Sigmoid colon (tissue), 6 donors: ENCODE measurements at regions not wholly inside any gene's neighbourhood (a gene's known extent, or its start where the extent isn't known, plus 50 kb on each side); places are given as distances from the start of the nearest gene placed in this dataset.

ENCODE experiments used
- DNase-seq: peaks from one replicate; pipeline ENCODE4 v3.0.0-alpha.2; 2019
- H3K27ac ChIP-seq, 4 donors: fragments of 200-600 bp; sonication (generic); one replicate each; pipeline ENCODE4 v1.5.1; 2016 to 2019; ENCODE audit warnings: mild to moderate bottlenecking in 1 of 4
- H3K27me3 ChIP-seq, 3 donors: fragments of 200-600 bp; sonication (generic); one replicate each; pipeline ENCODE4 v1.5.1; 2019; ENCODE audit warnings: mild to moderate bottlenecking in 1 of 3
- H3K36me3 ChIP-seq, 4 donors: fragments of 200-600 bp; sonication (generic); one replicate each; pipeline ENCODE4 v1.5.1; 2016 to 2019
- H3K4me1 ChIP-seq, 4 donors: fragments of 200-600 bp; sonication (generic); one replicate each; pipeline ENCODE4 v1.5.1; 2017 to 2019
- H3K4me3 ChIP-seq, 4 donors: fragments of 200-600 bp; sonication (generic); one replicate each; pipeline ENCODE4 v1.5.1; 2017 to 2019; ENCODE audit warnings: mild to moderate bottlenecking in 2 of 4, moderate library complexity in 1 of 4
- H3K9me3 ChIP-seq, 4 donors: fragments of 200-600 bp in 3 of 4; sonication (generic) in 3 of 4; one replicate each; pipeline versions ENCODE4 v1.5.1 to v1.6.1; 2013 to 2019
- EP300 ChIP-seq, 4 donors: sonication (generic); formaldehyde crosslinking; IDR thresholded peaks; one replicate each; pipeline ENCODE4 v1.6.1; 2017; ENCODE audit warnings: antibody characterized with exemption in 4 of 4
- POLR2A ChIP-seq, 2 donors: fragments of 450-650 bp; IDR thresholded peaks; one replicate each; pipeline ENCODE4 v1.6.1; 2016; ENCODE audit warnings: antibody characterized with exemption in 2 of 2, mild to moderate bottlenecking in 2 of 2, moderate library complexity in 2 of 2
- POLR2AphosphoS5 ChIP-seq, 4 donors: sonication (generic); formaldehyde crosslinking; IDR thresholded peaks; one replicate each; pipeline ENCODE4 v1.6.1; 2017; ENCODE audit warnings: antibody characterized with exemption in 4 of 4
- WGBS, 2 donors: extraction: QIAGEN DNeasy Blood & Tissue Kit; methylation state at CpG; one replicate each; pipeline ENCODE4 v1.1.7; 2013; 5-methylcytosine and 5-hydroxymethylcytosine counted together
- intact Hi-C: fragments of 100-400 bp; cut with DNase I; formaldehyde crosslinking; loops from one replicate; pipeline ENCODE4 v1.15.1; 2023
- TF ChIP-seq, protein P1 (sequence below), 4 experiments: fragments of 450-650 bp in 3 of 4; fragments of 200-600 bp in 1 of 4; IDR thresholded peaks; one replicate each; pipeline ENCODE4 v1.5.1; 2016 to 2019; ENCODE audit warnings: antibody characterized with exemption in 4 of 4, mild to moderate bottlenecking in 3 of 4, moderate library complexity in 2 of 4
- donor health status: healthy with polysubstance abuse.
- donor health status: healthy.

DNA sequence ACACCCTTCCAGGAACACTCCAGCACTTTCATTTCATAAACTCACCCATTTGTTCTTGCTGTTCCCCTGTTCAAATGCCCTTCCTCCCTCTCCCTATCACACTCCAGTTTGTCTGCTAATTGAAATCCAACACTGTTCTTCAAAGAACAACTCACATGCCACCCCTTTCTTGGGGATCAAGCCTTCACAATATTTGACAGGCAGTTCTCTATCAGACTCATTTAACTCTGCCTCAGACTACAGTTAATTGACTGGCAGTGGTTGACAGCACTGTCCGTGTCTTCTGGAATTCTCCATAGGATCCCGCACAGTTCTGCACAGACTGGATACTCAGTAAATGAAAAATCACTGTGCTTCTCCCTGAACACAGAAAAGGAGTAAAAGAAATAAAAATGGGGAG, 87.8 kb downstream of the PMP22 start:
- Histone ChIP-seq H3K4me1 (no peaks in the 10 kb centered on the region), H3K27me3 (no peaks in the 10 kb centered on the region), H3K4me3 (no peak overlapping the region), H3K27ac (no peak overlapping the region), H3K9me3 (no peaks in the 10 kb centered on the region), H3K36me3 (no peaks in the 10 kb centered on the region)
- WGBS, 2 donors: 89 to 93% methylated on average over 2 of the region's 2 CpGs
- no peak for DNase-seq
- TF ChIP-seq POLR2AphosphoS5 (IDR thresholded peaks at IDR 0.05): no peak
- TF ChIP-seq EP300 (IDR thresholded peaks at IDR 0.05): no peak
- TF ChIP-seq, protein P1, sequence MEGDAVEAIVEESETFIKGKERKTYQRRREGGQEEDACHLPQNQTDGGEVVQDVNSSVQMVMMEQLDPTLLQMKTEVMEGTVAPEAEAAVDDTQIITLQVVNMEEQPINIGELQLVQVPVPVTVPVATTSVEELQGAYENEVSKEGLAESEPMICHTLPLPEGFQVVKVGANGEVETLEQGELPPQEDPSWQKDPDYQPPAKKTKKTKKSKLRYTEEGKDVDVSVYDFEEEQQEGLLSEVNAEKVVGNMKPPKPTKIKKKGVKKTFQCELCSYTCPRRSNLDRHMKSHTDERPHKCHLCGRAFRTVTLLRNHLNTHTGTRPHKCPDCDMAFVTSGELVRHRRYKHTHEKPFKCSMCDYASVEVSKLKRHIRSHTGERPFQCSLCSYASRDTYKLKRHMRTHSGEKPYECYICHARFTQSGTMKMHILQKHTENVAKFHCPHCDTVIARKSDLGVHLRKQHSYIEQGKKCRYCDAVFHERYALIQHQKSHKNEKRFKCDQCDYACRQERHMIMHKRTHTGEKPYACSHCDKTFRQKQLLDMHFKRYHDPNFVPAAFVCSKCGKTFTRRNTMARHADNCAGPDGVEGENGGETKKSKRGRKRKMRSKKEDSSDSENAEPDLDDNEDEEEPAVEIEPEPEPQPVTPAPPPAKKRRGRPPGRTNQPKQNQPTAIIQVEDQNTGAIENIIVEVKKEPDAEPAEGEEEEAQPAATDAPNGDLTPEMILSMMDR (IDR thresholded peaks at IDR 0.05): no peak
- TF ChIP-seq POLR2A (IDR thresholded peaks at IDR 0.05): no peak
- intact Hi-C loops: no loop called here

DNA sequence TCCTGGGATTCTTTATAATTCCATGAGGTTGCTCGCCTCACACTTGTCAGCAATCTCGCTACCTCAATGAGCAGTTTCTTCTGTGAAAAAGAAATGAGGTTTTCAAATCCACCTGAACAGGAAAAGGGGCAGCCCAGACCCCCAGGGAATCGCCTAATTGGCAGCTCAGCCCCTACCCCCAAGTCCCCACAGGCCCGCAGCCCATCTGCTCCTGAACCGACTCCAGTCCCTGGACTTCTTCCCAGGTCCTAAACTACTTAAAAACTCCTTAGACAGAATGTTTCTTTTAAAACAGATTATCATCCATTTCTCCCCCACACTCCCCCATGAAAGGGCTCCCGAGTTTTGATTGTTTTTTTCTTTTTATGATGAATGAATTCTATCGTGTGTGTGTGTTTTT, 89.8 kb downstream of the PMP22 start:
- H3K36me3 ChIP-seq: no peaks in the 10 kb centered on the region
- TF ChIP-seq POLR2A (IDR thresholded peaks at IDR 0.05) (no peak), POLR2AphosphoS5 (IDR thresholded peaks at IDR 0.05) (no peak), EP300 (IDR thresholded peaks at IDR 0.05) (no peak)
- TF ChIP-seq, protein P1 (IDR thresholded peaks at IDR 0.05): no peak
- H3K4me1 ChIP-seq: no peaks in the 10 kb centered on the region
- intact Hi-C loops: no loop called here
- WGBS, 2 donors: 58 to 76% methylated on average over 7 of the region's 7 CpGs
- H3K27ac ChIP-seq: no peak overlapping the region
- H3K4me3 ChIP-seq: no peak overlapping the region
- DNase-seq: no peak
- no peaks in the 10 kb centered on the region for H3K27me3 ChIP-seq
- no peaks in the 10 kb centered on the region for H3K9me3 ChIP-seq

DNA sequence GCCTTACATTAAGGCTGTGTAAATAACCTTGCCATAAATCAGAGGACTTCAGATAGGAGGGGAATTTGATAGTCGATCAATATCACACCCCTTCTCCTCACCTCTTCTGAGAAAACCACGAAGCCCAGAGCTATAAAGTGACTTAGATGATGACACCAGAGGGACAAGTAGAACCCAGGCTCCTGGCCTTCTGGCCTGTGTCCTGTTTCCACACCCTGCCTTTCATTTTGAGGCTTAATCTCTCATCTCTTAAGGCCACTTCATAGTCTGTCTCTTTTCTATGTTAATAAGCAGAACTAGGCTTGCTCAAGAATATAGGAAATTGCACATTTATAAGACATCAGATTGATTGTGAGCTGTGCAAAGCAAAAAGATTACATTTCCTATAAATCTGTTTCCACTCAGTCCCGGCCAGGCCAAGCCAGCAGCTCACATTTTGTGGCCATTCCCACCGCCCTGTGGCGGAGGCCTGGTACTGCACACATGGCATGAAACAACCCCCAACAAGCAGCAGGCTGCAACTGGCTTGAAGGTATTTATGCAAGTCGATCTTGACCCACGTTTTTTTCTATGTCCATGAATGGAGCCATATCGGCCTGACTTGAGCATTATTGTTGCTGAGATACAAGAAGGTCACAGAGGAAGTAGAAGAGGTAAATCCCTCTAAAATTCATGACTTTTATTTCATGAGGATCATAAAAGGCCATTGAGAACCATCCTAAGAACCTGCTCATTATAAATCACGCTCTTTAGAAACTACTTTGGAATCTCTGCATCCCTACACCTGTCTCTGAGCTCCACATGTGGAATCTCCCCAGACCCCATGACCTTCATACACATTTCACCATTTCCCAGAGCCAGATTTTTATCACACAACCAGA, 93.7 kb downstream of the PMP22 start:
- 17 to 25% methylated on average over 9 of the region's 9 CpGs for WGBS, 2 donors
- Histone ChIP-seq H3K4me3 (no peak overlapping the region), H3K27me3 (peaks cover 0 to 8% (median 0%) of the 10 kb centered on the region in 3 donors), H3K4me1 (no peaks in the 10 kb centered on the region), H3K27ac (no peak overlapping the region), H3K36me3 (no peaks in the 10 kb centered on the region), H3K9me3 (no peaks in the 10 kb centered on the region)
- DNase-seq: peak; percentile 68
- intact Hi-C loops: no loop called here
- TF ChIP-seq POLR2AphosphoS5 (IDR thresholded peaks at IDR 0.05) (no peak), EP300 (IDR thresholded peaks at IDR 0.05) (no peak), POLR2A (IDR thresholded peaks at IDR 0.05) (no peak)
- TF ChIP-seq, protein P1 (IDR thresholded peaks at IDR 0.05): peak; percentile 15 to 69 (median 54)

DNA sequence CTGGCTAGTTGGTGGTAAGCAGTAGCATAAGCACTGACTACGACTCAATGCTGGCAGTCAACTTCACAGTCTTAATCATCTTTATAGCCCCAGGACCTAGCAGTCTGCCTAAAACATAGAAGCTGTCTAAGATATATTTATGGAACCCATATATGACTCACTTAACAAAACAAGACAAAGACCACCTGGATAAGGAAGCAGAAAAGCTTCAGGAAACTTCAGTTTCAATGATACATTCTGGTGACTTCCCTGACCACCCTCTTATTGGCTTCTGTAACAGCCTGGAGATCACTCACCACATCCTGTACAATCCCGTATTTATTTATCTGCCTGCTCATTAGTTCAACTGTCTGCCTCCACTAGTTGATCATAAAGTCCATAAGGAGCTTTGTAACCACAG, 95.5 kb downstream of the PMP22 start:
- 63 to 65% methylated on average over 2 of the region's 2 CpGs for WGBS, 2 donors
- no peaks in the 10 kb centered on the region for H3K9me3 ChIP-seq
- H3K4me3 ChIP-seq: no peak overlapping the region
- H3K27me3 ChIP-seq: peaks cover 0 to 8% (median 0%) of the 10 kb centered on the region in 3 donors
- no peaks in the 10 kb centered on the region for H3K4me1 ChIP-seq
- intact Hi-C loops: no loop called here
- no peak overlapping the region for H3K27ac ChIP-seq
- TF ChIP-seq, protein P1 (IDR thresholded peaks at IDR 0.05): no peak
- no peak for TF ChIP-seq POLR2AphosphoS5 (IDR thresholded peaks at IDR 0.05)
- TF ChIP-seq EP300 (IDR thresholded peaks at IDR 0.05): no peak
- TF ChIP-seq POLR2A (IDR thresholded peaks at IDR 0.05): no peak
- no peaks in the 10 kb centered on the region for H3K36me3 ChIP-seq
- no peak for DNase-seq
